ENCODE measurements at regions not wholly inside any gene's neighbourhood (a gene's known extent, or its start where the extent isn't known, plus 50 kb on each side); places are given as distances from the start of the nearest gene placed in this dataset.

- TF ChIP-seq CTCF (conservative IDR thresholded peaks at IDR 0.05; ENCODE audit: low read length) = no peak
- no peak for TF ChIP-seq EZH2phosphoT487 (IDR thresholded peaks at IDR 0.05; ENCODE audit: borderline replicate concordance, low read depth, low read length)
These were observed 77.4 kb upstream of the TMPO start for GRCh38 chr12:98437806-98438595.
